Left lung (tissue), 4 donors: ENCODE measurements at regions not wholly inside any gene's neighbourhood (a gene's known extent, or its start where the extent isn't known, plus 50 kb on each side); places are given as distances from the start of the nearest gene placed in this dataset.

Experiments
- ATAC-seq: fragments of 200-7000 bp; cut with Tn5 transposase; one replicate; pipeline ENCODE4 v1.9.1; 2020; ENCODE audit warnings: moderate library complexity
- DNase-seq, 4 donors: peaks; one replicate each; pipeline ENCODE4 v3.0.0-alpha.2; 2013 to 2020
- H3K27ac ChIP-seq, 2 donors: fragments of 200-600 bp; sonication (generic) in 1 of 2; one replicate each; pipeline versions ENCODE4 v1.5.0 to v1.8.0; 2020 to 2021
- H3K27me3 ChIP-seq, 2 donors: fragments of 200-600 bp; sonication (generic) in 1 of 2; one replicate each; pipeline versions ENCODE4 v1.5.0 to v1.8.0; 2020 to 2021
- H3K36me3 ChIP-seq, 2 donors: fragments of 200-600 bp; sonication (generic) in 1 of 2; one replicate each; pipeline versions ENCODE4 v1.5.0 to v1.8.0; 2020 to 2021
- H3K4me1 ChIP-seq, 2 donors: fragments of 200-600 bp; one replicate each; pipeline ENCODE4 v1.8.0; 2021
- H3K4me3 ChIP-seq, 2 donors: fragments of 200-600 bp; sonication (generic) in 1 of 2; one replicate each; pipeline versions ENCODE4 v1.5.0 to v1.8.0; 2020 to 2021; ENCODE audit warnings: mild to moderate bottlenecking in 1 of 2
- H3K9me3 ChIP-seq, 2 donors: fragments of 200-600 bp; sonication (generic) in 1 of 2; one replicate each; pipeline versions ENCODE4 v1.5.0 to v1.8.0; 2020 to 2021
- intact Hi-C, 2 donors: fragments of 100-400 bp; cut with DNase I; formaldehyde crosslinking; loops; one replicate each; pipeline versions ENCODE4 v1.11.2 to v1.14.2; 2022
- TF ChIP-seq, protein P1 (sequence below), 2 donors: fragments of 200-600 bp; sonication (generic) in 1 of 2; IDR thresholded peaks; one replicate each; pipeline versions ENCODE4 v1.5.0 to v1.8.0; 2021; ENCODE audit warnings: antibody characterized with exemption in 2 of 2
- donor health status: DM: no; HTN: yes; CAD: no.
- donor health status: DM: no; HTN: no; CAD: no.

- ATAC-seq = no peak
- Histone ChIP-seq H3K27ac (no peak overlapping the region), H3K4me1 (no peaks in the 10 kb centered on the region), H3K4me3 (no peak overlapping the region), H3K27me3 (no peaks in the 10 kb centered on the region), H3K36me3 (no peaks in the 10 kb centered on the region), H3K9me3 (no peaks in the 10 kb centered on the region)
- TF ChIP-seq, protein P1, sequence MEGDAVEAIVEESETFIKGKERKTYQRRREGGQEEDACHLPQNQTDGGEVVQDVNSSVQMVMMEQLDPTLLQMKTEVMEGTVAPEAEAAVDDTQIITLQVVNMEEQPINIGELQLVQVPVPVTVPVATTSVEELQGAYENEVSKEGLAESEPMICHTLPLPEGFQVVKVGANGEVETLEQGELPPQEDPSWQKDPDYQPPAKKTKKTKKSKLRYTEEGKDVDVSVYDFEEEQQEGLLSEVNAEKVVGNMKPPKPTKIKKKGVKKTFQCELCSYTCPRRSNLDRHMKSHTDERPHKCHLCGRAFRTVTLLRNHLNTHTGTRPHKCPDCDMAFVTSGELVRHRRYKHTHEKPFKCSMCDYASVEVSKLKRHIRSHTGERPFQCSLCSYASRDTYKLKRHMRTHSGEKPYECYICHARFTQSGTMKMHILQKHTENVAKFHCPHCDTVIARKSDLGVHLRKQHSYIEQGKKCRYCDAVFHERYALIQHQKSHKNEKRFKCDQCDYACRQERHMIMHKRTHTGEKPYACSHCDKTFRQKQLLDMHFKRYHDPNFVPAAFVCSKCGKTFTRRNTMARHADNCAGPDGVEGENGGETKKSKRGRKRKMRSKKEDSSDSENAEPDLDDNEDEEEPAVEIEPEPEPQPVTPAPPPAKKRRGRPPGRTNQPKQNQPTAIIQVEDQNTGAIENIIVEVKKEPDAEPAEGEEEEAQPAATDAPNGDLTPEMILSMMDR (IDR thresholded peaks at IDR 0.05) = no peak
- intact Hi-C loops = no loop called here
- DNase-seq = no peak
Observed at GRCh38 chr18:24928301-24928878, 423.6 kb downstream of the ZNF521 start.

DNA sequence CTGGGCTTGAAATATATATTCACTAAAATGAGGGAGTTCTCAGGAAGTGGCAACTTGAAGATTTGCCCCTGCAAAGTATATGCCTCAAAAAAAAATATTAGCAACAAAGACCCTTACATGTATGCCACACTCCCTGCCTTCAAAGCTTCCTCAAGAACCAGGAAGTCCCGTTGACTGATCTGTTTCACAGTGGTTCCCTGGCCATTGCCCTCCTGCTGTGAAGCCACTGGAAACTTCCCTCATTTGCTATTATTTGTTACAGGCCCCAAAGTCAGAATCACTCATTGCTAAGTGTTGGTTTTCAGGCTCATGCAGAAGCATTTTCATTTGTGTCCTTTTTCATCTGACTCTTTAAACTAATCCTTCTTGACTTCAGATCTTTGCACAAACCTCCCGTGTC is 421.5 kb downstream of the ZNF521 start:
- H3K27me3 ChIP-seq = no peaks in the 10 kb centered on the region
- TF ChIP-seq, protein P1 (IDR thresholded peaks at IDR 0.05) = no peak
- no peaks in the 10 kb centered on the region for H3K9me3 ChIP-seq
- H3K4me1 ChIP-seq = no peaks in the 10 kb centered on the region
- H3K4me3 ChIP-seq = no peak overlapping the region
- no peak overlapping the region for H3K27ac ChIP-seq
- no peaks in the 10 kb centered on the region for H3K36me3 ChIP-seq
- intact Hi-C loops = no loop called here
- DNase-seq = no peak
- no peak for ATAC-seq

DNA sequence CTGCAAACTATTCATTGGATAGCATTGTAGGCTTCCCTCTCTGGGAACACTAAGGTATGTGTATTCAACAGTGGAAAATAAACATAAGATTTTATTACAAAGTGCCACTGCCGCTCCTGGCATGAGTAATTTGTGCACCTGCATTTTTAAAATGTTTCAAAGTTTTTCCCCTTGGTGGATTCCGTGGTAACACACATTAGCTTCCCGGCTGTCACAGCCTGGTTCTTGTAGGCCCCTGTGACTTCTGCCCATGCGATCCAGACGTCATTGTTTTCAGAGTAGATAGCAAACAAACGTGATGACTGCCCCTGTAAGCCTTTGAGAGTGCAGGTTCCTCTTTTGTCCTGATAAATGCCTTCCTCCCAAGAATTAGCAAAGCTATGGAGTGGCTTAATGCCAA is 421.0 kb downstream of the ZNF521 start:
- intact Hi-C loops = no loop called here
- Histone ChIP-seq H3K27me3 (no peaks in the 10 kb centered on the region), H3K9me3 (no peaks in the 10 kb centered on the region), H3K4me3 (no peak overlapping the region), H3K27ac (no peak overlapping the region), H3K4me1 (no peaks in the 10 kb centered on the region), H3K36me3 (no peaks in the 10 kb centered on the region)
- peak; percentile 62 for ATAC-seq
- TF ChIP-seq, protein P1 (IDR thresholded peaks at IDR 0.05) = no peak
- peak in 1 of 4 donors; percentile 30 for DNase-seq

DNA sequence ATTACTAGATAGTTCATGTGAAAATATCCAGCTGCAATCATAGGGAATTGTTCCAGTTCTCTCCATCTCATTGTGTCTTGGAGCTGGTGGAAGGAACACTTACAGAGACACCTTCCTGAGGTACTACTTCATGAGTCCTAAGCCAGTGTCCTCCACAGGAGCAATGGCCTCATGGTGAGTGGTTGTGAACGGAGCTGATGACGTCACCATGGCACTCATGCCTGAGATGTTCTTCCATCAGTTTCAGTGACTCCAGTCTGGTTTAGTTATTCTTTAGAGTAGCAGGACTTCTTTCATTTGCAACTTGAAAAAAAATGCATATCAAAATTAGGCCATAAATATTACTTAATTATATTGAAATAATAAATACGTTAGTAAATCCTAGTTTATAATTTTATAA is 418.6 kb downstream of the ZNF521 start:
- no peak overlapping the region for H3K27ac ChIP-seq
- no peak for ATAC-seq
- no peaks in the 10 kb centered on the region for H3K4me1 ChIP-seq
- no peak for DNase-seq
- intact Hi-C loops = no loop called here
- H3K36me3 ChIP-seq = no peaks in the 10 kb centered on the region
- H3K4me3 ChIP-seq = no peak overlapping the region
- no peaks in the 10 kb centered on the region for H3K9me3 ChIP-seq
- no peaks in the 10 kb centered on the region for H3K27me3 ChIP-seq
- TF ChIP-seq, protein P1 (IDR thresholded peaks at IDR 0.05) = no peak

GRCh38 chr18:24934258-24934932 is 417.6 kb downstream of the ZNF521 start:
- Histone ChIP-seq H3K36me3 (no peaks in the 10 kb centered on the region), H3K9me3 (no peaks in the 10 kb centered on the region), H3K4me1 (no peaks in the 10 kb centered on the region), H3K27me3 (no peaks in the 10 kb centered on the region), H3K27ac (no peak overlapping the region), H3K4me3 (no peak overlapping the region)
- ATAC-seq (no peak), DNase-seq (no peak)
- TF ChIP-seq, protein P1 (IDR thresholded peaks at IDR 0.05) = no peak
- intact Hi-C loops = no loop called here
